ENCODE measurements at regions not wholly inside any gene's neighbourhood (a gene's known extent, or its start where the extent isn't known, plus 50 kb on each side); places are given as distances from the start of the nearest gene placed in this dataset.

GRCh38 chr14:95418858-95419257, 97.6 kb downstream of the SYNE3 start (continued):
- TF ChIP-seq EZH2 (IDR thresholded peaks at IDR 0.05; ENCODE audit: low read depth, unreplicated experiment), result no peak

DNA sequence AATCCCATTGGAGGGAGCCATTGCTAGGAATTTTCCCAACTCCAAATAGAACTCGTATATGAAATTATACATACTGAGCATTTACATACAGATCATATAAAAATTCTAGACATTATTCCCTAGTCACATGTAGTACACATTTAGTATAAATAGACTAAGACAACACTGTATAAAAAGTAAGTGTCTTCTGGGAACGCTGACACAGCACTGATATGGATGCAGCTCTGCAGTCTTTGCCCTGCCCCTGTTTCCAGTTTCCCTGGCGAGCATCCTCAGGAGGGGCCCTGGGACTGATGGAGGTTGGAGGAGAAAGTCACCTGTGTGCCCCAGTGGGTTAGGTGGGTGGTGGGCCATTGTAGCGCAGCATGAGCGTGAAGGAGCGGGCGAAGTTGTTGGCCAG, 97.8 kb upstream of the CLMN start:
- no peak overlapping the region for H3K4me3 ChIP-seq
- TF ChIP-seq, protein P1, sequence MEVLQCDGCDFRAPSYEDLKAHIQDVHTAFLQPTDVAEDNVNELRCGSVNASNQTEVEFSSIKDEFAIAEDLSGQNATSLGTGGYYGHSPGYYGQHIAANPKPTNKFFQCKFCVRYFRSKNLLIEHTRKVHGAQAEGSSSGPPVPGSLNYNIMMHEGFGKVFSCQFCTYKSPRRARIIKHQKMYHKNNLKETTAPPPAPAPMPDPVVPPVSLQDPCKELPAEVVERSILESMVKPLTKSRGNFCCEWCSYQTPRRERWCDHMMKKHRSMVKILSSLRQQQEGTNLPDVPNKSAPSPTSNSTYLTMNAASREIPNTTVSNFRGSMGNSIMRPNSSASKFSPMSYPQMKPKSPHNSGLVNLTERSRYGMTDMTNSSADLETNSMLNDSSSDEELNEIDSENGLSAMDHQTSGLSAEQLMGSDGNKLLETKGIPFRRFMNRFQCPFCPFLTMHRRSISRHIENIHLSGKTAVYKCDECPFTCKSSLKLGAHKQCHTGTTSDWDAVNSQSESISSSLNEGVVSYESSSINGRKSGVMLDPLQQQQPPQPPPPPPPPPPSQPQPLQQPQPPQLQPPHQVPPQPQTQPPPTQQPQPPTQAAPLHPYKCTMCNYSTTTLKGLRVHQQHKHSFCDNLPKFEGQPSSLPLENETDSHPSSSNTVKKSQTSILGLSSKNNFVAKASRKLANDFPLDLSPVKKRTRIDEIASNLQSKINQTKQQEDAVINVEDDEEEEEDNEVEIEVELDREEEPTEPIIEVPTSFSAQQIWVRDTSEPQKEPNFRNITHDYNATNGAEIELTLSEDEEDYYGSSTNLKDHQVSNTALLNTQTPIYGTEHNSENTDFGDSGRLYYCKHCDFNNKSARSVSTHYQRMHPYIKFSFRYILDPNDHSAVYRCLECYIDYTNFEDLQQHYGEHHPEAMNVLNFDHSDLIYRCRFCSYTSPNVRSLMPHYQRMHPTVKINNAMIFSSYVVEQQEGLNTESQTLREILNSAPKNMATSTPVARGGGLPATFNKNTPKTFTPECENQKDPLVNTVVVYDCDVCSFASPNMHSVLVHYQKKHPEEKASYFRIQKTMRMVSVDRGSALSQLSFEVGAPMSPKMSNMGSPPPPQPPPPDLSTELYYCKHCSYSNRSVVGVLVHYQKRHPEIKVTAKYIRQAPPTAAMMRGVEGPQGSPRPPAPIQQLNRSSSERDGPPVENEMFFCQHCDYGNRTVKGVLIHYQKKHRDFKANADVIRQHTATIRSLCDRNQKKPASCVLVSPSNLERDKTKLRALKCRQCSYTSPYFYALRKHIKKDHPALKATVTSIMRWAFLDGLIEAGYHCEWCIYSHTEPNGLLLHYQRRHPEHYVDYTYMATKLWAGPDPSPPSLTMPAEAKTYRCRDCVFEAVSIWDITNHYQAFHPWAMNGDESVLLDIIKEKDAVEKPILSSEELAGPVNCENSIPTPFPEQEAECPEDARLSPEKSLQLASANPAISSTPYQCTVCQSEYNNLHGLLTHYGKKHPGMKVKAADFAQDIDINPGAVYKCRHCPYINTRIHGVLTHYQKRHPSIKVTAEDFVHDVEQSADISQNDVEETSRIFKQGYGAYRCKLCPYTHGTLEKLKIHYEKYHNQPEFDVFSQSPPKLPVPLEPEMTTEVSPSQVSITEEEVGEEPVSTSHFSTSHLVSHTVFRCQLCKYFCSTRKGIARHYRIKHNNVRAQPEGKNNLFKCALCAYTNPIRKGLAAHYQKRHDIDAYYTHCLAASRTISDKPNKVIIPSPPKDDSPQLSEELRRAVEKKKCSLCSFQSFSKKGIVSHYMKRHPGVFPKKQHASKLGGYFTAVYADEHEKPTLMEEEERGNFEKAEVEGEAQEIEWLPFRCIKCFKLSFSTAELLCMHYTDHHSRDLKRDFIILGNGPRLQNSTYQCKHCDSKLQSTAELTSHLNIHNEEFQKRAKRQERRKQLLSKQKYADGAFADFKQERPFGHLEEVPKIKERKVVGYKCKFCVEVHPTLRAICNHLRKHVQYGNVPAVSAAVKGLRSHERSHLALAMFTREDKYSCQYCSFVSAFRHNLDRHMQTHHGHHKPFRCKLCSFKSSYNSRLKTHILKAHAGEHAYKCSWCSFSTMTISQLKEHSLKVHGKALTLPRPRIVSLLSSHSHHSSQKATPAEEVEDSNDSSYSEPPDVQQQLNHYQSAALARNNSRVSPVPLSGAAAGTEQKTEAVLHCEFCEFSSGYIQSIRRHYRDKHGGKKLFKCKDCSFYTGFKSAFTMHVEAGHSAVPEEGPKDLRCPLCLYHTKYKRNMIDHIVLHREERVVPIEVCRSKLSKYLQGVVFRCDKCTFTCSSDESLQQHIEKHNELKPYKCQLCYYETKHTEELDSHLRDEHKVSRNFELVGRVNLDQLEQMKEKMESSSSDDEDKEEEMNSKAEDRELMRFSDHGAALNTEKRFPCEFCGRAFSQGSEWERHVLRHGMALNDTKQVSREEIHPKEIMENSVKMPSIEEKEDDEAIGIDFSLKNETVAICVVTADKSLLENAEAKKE (CRISPR knock-in tag; IDR thresholded peaks at IDR 0.05), result no peak
- TF ChIP-seq STAT1 (IDR thresholded peaks at IDR 0.05; ENCODE audit: unreplicated experiment) (no peak), ZNF331 (CRISPR knock-in tag; IDR thresholded peaks at IDR 0.05; ENCODE audit: low read depth) (no peak)
- TF ChIP-seq, protein P2, sequence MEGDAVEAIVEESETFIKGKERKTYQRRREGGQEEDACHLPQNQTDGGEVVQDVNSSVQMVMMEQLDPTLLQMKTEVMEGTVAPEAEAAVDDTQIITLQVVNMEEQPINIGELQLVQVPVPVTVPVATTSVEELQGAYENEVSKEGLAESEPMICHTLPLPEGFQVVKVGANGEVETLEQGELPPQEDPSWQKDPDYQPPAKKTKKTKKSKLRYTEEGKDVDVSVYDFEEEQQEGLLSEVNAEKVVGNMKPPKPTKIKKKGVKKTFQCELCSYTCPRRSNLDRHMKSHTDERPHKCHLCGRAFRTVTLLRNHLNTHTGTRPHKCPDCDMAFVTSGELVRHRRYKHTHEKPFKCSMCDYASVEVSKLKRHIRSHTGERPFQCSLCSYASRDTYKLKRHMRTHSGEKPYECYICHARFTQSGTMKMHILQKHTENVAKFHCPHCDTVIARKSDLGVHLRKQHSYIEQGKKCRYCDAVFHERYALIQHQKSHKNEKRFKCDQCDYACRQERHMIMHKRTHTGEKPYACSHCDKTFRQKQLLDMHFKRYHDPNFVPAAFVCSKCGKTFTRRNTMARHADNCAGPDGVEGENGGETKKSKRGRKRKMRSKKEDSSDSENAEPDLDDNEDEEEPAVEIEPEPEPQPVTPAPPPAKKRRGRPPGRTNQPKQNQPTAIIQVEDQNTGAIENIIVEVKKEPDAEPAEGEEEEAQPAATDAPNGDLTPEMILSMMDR (conservative IDR thresholded peaks at IDR 0.05; ENCODE audit: low read depth in 2 of 2), result peak in 1 of 2 experiments; percentile 33; a peak in 3 of 4 replicates
- TF ChIP-seq, protein P3, sequence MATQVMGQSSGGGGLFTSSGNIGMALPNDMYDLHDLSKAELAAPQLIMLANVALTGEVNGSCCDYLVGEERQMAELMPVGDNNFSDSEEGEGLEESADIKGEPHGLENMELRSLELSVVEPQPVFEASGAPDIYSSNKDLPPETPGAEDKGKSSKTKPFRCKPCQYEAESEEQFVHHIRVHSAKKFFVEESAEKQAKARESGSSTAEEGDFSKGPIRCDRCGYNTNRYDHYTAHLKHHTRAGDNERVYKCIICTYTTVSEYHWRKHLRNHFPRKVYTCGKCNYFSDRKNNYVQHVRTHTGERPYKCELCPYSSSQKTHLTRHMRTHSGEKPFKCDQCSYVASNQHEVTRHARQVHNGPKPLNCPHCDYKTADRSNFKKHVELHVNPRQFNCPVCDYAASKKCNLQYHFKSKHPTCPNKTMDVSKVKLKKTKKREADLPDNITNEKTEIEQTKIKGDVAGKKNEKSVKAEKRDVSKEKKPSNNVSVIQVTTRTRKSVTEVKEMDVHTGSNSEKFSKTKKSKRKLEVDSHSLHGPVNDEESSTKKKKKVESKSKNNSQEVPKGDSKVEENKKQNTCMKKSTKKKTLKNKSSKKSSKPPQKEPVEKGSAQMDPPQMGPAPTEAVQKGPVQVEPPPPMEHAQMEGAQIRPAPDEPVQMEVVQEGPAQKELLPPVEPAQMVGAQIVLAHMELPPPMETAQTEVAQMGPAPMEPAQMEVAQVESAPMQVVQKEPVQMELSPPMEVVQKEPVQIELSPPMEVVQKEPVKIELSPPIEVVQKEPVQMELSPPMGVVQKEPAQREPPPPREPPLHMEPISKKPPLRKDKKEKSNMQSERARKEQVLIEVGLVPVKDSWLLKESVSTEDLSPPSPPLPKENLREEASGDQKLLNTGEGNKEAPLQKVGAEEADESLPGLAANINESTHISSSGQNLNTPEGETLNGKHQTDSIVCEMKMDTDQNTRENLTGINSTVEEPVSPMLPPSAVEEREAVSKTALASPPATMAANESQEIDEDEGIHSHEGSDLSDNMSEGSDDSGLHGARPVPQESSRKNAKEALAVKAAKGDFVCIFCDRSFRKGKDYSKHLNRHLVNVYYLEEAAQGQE (IDR thresholded peaks at IDR 0.05; ENCODE audit: unreplicated experiment), result no peak
- no peaks in the 10 kb centered on the region for H4K20me1 ChIP-seq (replicated peaks; ENCODE audit: insufficient read depth)
- no peaks in the 10 kb centered on the region for H3F3A ChIP-seq (replicated peaks; ENCODE audit: low read depth)
- ATAC-seq (no peak), DNase-seq (ENCODE audit: low spot score) (no peak)
- H3K36me3 Mint-ChIP-seq (ENCODE audit: low read depth), result no peaks in the 10 kb centered on the region; the same call in 2 of the 3 replicates
- H3K4me3 Mint-ChIP-seq, result no peak overlapping the region
- H3K9me3 Mint-ChIP-seq, result peaks cover 14% of the 10 kb centered on the region; the same call in 2 of the 3 replicates
- H3K27ac Mint-ChIP-seq, result no peak overlapping the region
- no peaks in the 10 kb centered on the region for H3K36me3 ChIP-seq (ENCODE audit: insufficient read depth)
- peaks cover 7% of the 10 kb centered on the region for H3K27me3 Mint-ChIP-seq (ENCODE audit: insufficient read depth, low read depth, poor library complexity)
- no peaks in the 10 kb centered on the region for H3K79me2 ChIP-seq (replicated peaks; ENCODE audit: insufficient read depth)
- no peak overlapping the region for H3K4me2 ChIP-seq
- H3K9me2 ChIP-seq (ENCODE audit: insufficient read depth), result no peaks in the 10 kb centered on the region
- H3K27ac ChIP-seq (ENCODE audit: low read depth), result no peak overlapping the region
- no peaks in the 10 kb centered on the region for H3K4me1 ChIP-seq (ENCODE audit: insufficient read depth)
- no peak overlapping the region for H2AFZ ChIP-seq
- H3K27me3 ChIP-seq (ENCODE audit: insufficient read depth), result no peaks in the 10 kb centered on the region
- H3K4me1 Mint-ChIP-seq, result peaks cover 8% of the 10 kb centered on the region; the same call in 2 of the 3 replicates
